Suprapubic skin (tissue), 4 donors: ENCODE measurements at regions not wholly inside any gene's neighbourhood (a gene's known extent, or its start where the extent isn't known, plus 50 kb on each side); places are given as distances from the start of the nearest gene placed in this dataset.
"Not testable (repeated sequence)": the region's sequence is repeated elsewhere in the genome, so short reads cannot be mapped to it uniquely, and the experiment has no call there.

ENCODE experiments used
- DNase-seq, 2 donors: peaks; one replicate each; pipeline ENCODE4 v3.0.0-alpha.2; 2019; ENCODE audit warnings: low spot score in 2 of 2
- H3K27ac ChIP-seq: fragments of 200-600 bp; sonication (generic); one replicate; pipeline ENCODE4 v1.5.1; 2019
- H3K27me3 ChIP-seq: fragments of 200-600 bp; sonication (generic); one replicate; pipeline ENCODE4 v1.5.1; 2019
- H3K36me3 ChIP-seq: fragments of 200-600 bp; sonication (generic); one replicate; pipeline ENCODE4 v1.5.1; 2019
- H3K4me1 ChIP-seq: fragments of 200-600 bp; sonication (generic); one replicate; pipeline ENCODE4 v1.5.1; 2019
- H3K4me3 ChIP-seq: fragments of 200-600 bp; sonication (generic); one replicate; pipeline ENCODE4 v1.5.1; 2019; ENCODE audit warnings: mild to moderate bottlenecking
- H3K9me3 ChIP-seq: fragments of 200-600 bp; sonication (generic); one replicate; pipeline ENCODE4 v1.5.1; 2019
- CTCF ChIP-seq, 2 donors: fragments of 200-600 bp in 1 of 2; fragments of 450-650 bp in 1 of 2; sonication (generic) in 1 of 2; IDR thresholded peaks; one replicate each; pipeline ENCODE4 v1.5.1; 2016 to 2019; ENCODE audit warnings: antibody characterized with exemption in 2 of 2, mild to moderate bottlenecking in 1 of 2, moderate library complexity in 1 of 2
- EP300 ChIP-seq: sonication (generic); formaldehyde crosslinking; IDR thresholded peaks from one replicate; pipeline ENCODE4 v1.6.1; 2017; ENCODE audit warnings: antibody characterized with exemption
- POLR2A ChIP-seq, 2 donors: fragments of 450-650 bp; IDR thresholded peaks; one replicate each; pipeline ENCODE4 v1.6.1; 2017; ENCODE audit warnings: antibody characterized with exemption in 2 of 2, mild to moderate bottlenecking in 2 of 2, moderate library complexity in 2 of 2
- POLR2AphosphoS5 ChIP-seq, 3 donors: sonication (generic); formaldehyde crosslinking; IDR thresholded peaks; one replicate each; pipeline ENCODE4 v1.6.1; 2017; ENCODE audit warnings: antibody characterized with exemption in 3 of 3
- WGBS: methylation state at CpG from one replicate; pipeline ENCODE4 v1.1.5; 2018; 5-methylcytosine and 5-hydroxymethylcytosine counted together

- Histone ChIP-seq H3K27me3 (no peaks in the 10 kb centered on the region), H3K36me3 (no peaks in the 10 kb centered on the region), H3K27ac (no peak overlapping the region), H3K9me3 (no peaks in the 10 kb centered on the region), H3K4me3 (no peak overlapping the region), H3K4me1 (no peaks in the 10 kb centered on the region)
- 86% methylated on average over 3 of the region's 3 CpGs for WGBS
- TF ChIP-seq POLR2AphosphoS5 (IDR thresholded peaks at IDR 0.05) (no peak), EP300 (no peak), POLR2A (IDR thresholded peaks at IDR 0.05) (no peak), CTCF (IDR thresholded peaks at IDR 0.05) (no peak)
- DNase-seq = no peak
Measured at GRCh38 chr18:34531110-34531509, 179.0 kb upstream of the DTNA start.

- 90% methylated on average over 2 of the region's 2 CpGs for WGBS
- not testable (repeated sequence) for DNase-seq, H3K36me3 ChIP-seq, H3K27ac ChIP-seq, H3K9me3 ChIP-seq, H3K4me1 ChIP-seq, H3K27me3 ChIP-seq, H3K4me3 ChIP-seq
Measured at GRCh38 chr18:34534642-34535041, 175.5 kb upstream of the DTNA start.

- no peak for DNase-seq
- no peaks in the 10 kb centered on the region for H3K9me3 ChIP-seq
- no peaks in the 10 kb centered on the region for H3K27me3 ChIP-seq
- TF ChIP-seq EP300 (no peak), POLR2A (IDR thresholded peaks at IDR 0.05) (no peak), POLR2AphosphoS5 (IDR thresholded peaks at IDR 0.05) (no peak)
- 81% methylated on average over 2 of the region's 2 CpGs for WGBS
- no peaks in the 10 kb centered on the region for H3K36me3 ChIP-seq
- no peak overlapping the region for H3K4me3 ChIP-seq
- no peaks in the 10 kb centered on the region for H3K4me1 ChIP-seq
- no peak overlapping the region for H3K27ac ChIP-seq
Measured at GRCh38 chr18:34540897-34541296, 169.2 kb upstream of the DTNA start.

- TF ChIP-seq EP300 = no peak
- TF ChIP-seq POLR2A (IDR thresholded peaks at IDR 0.05) = no peak
- TF ChIP-seq CTCF (IDR thresholded peaks at IDR 0.05) = no peak
- no peak for TF ChIP-seq POLR2AphosphoS5 (IDR thresholded peaks at IDR 0.05)
- Histone ChIP-seq H3K9me3 (no peaks in the 10 kb centered on the region), H3K4me1 (no peaks in the 10 kb centered on the region), H3K36me3 (no peaks in the 10 kb centered on the region), H3K27me3 (no peaks in the 10 kb centered on the region), H3K27ac (no peak overlapping the region), H3K4me3 (no peak overlapping the region)
- DNase-seq = no peak
Measured at GRCh38 chr18:34542625-34543024, 167.5 kb upstream of the DTNA start.

- no peak for DNase-seq
Measured at GRCh38 chr18:34543356-34543755, 166.7 kb upstream of the DTNA start.

GRCh38 chr18:34543945-34544344 lies 166.2 kb upstream of the DTNA start:
- WGBS = 53% methylated on average over 1 of the region's 1 CpG
- Histone ChIP-seq H3K9me3 (no peaks in the 10 kb centered on the region), H3K4me3 (no peak overlapping the region), H3K4me1 (no peaks in the 10 kb centered on the region), H3K36me3 (no peaks in the 10 kb centered on the region), H3K27me3 (no peaks in the 10 kb centered on the region), H3K27ac (no peak overlapping the region)
- no peak for TF ChIP-seq POLR2AphosphoS5 (IDR thresholded peaks at IDR 0.05)
- TF ChIP-seq CTCF (IDR thresholded peaks at IDR 0.05) = no peak
- TF ChIP-seq EP300 = no peak
- no peak for TF ChIP-seq POLR2A (IDR thresholded peaks at IDR 0.05)
- no peak for DNase-seq

More at GRCh38 chr18:34543356-34543755, 166.7 kb upstream of the DTNA start:
- Histone ChIP-seq H3K27me3 (no peaks in the 10 kb centered on the region), H3K36me3 (no peaks in the 10 kb centered on the region), H3K4me1 (no peaks in the 10 kb centered on the region), H3K4me3 (no peak overlapping the region), H3K9me3 (no peaks in the 10 kb centered on the region), H3K27ac (no peak overlapping the region)
- 91% methylated on average over 1 of the region's 1 CpG for WGBS
- TF ChIP-seq POLR2AphosphoS5 (IDR thresholded peaks at IDR 0.05) (no peak), POLR2A (IDR thresholded peaks at IDR 0.05) (no peak), EP300 (no peak), CTCF (IDR thresholded peaks at IDR 0.05) (no peak)
